ENCODE measurements at regions not wholly inside any gene's neighbourhood (a gene's known extent, or its start where the extent isn't known, plus 50 kb on each side); places are given as distances from the start of the nearest gene placed in this dataset.

DNA sequence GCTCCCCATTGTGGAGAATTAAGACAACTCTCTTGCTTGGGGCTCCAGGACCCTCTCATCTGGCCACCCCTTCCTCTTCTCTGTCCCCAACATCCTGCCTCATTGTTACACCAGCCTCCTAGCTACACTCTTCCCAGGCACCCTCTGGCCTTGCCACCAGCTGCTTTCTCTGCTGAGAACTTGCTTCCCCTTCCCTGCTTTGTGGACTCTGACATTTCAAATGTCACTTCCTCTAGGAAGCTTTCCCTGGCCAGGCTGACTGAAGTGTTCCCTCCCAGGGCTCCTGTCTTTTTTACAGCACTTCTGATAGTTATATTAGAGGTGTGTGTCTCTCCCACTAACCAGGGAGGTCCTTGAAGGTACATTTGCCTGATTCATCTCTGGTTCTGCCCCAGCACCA is 194.0 kb upstream of the KLF4 start:
- ChIA-PET POLR2A (no interaction called here), CTCF (no interaction called here)
- Histone ChIP-seq H3K9me1 (replicated peaks; ENCODE audit: control insufficient read depth, extremely low read depth, insufficient read depth, low read length) (no peaks in the 10 kb centered on the region), H3K79me2 (ENCODE audit: control insufficient read depth, insufficient read depth, low read length) (no peaks in the 10 kb centered on the region), H3K27ac (ENCODE audit: insufficient read depth, low read depth, low read length) (no peak overlapping the region), H3K36me3 (ENCODE audit: control insufficient read depth in 2 of 2, extremely low read depth in 1 of 2, insufficient read depth in 2 of 2, low read length in 2 of 2) (no peaks in the 10 kb centered on the region), H3K4me3 (replicated peaks in 1 of 3; ENCODE audit: insufficient read depth in 1 of 3, low read depth in 1 of 3, low read length in 3 of 3) (no peak overlapping the region), H4K20me1 (replicated peaks; ENCODE audit: control insufficient read depth, extremely low read depth, insufficient read depth, low read length) (no peaks in the 10 kb centered on the region), H3K4me2 (ENCODE audit: insufficient read depth, low read length) (no peak overlapping the region), H3K27me3 (ENCODE audit: control insufficient read depth in 2 of 2, insufficient read depth in 2 of 2, low read length in 2 of 2) (no peaks in the 10 kb centered on the region), H3K9me3 (replicated peaks; ENCODE audit: control insufficient read depth, insufficient read depth, low read length) (no peaks in the 10 kb centered on the region), H3K4me1 (ENCODE audit: control insufficient read depth, extremely low read depth, insufficient read depth, low read length) (no peaks in the 10 kb centered on the region), H2AFZ (ENCODE audit: low read depth, low read length) (no peak overlapping the region), H3K9ac (replicated peaks; ENCODE audit: extremely low read depth, insufficient read depth, low read length) (no peak overlapping the region)
- no peak for FAIRE-seq
- no TSS peak for BruUV-seq (replicated peaks)
- dilution Hi-C loops (cut with MboI; ENCODE audit: extremely low pct_ligation_motif_present, low sequenced_read_pairs), result no loop called here
- no peak for DNase-seq (ENCODE audit: low read depth, low spot score)
- intact Hi-C loops (cut with micrococcal nuclease), result no loop called here
- TF ChIP-seq, protein P1, sequence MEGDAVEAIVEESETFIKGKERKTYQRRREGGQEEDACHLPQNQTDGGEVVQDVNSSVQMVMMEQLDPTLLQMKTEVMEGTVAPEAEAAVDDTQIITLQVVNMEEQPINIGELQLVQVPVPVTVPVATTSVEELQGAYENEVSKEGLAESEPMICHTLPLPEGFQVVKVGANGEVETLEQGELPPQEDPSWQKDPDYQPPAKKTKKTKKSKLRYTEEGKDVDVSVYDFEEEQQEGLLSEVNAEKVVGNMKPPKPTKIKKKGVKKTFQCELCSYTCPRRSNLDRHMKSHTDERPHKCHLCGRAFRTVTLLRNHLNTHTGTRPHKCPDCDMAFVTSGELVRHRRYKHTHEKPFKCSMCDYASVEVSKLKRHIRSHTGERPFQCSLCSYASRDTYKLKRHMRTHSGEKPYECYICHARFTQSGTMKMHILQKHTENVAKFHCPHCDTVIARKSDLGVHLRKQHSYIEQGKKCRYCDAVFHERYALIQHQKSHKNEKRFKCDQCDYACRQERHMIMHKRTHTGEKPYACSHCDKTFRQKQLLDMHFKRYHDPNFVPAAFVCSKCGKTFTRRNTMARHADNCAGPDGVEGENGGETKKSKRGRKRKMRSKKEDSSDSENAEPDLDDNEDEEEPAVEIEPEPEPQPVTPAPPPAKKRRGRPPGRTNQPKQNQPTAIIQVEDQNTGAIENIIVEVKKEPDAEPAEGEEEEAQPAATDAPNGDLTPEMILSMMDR (IDR thresholded peaks at IDR 0.05; ENCODE audit: extremely low read depth in 1 of 2, insufficient read depth in 1 of 2, low read depth in 1 of 2, low read length in 2 of 2), result no peak
- TF ChIP-seq EZH2 (IDR thresholded peaks at IDR 0.05; ENCODE audit: borderline replicate concordance, low read depth, low read length, severe bottlenecking) (no peak), MYC (IDR thresholded peaks at IDR 0.05; ENCODE audit: low read depth, low read length) (no peak), JUN (IDR thresholded peaks at IDR 0.05; ENCODE audit: borderline replicate concordance, insufficient read depth, insufficient read length, low read depth) (no peak), POLR2A (IDR thresholded peaks at IDR 0.05; ENCODE audit: low read depth, low read length) (no peak), FOS (IDR thresholded peaks at IDR 0.05; ENCODE audit: borderline replicate concordance, insufficient read depth, low read length) (no peak), GATA2 (IDR thresholded peaks at IDR 0.05; ENCODE audit: insufficient read depth, insufficient read length, low read depth, low read length) (no peak), POLR2AphosphoS5 (IDR thresholded peaks at IDR 0.05; ENCODE audit: insufficient read depth, low read depth, low read length) (no peak)
- TF ChIP-seq, protein P2, sequence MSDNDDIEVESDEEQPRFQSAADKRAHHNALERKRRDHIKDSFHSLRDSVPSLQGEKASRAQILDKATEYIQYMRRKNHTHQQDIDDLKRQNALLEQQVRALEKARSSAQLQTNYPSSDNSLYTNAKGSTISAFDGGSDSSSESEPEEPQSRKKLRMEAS (IDR thresholded peaks at IDR 0.05; ENCODE audit: insufficient read depth, insufficient read length), result no peak

All from endothelial cell of umbilical vein (primary cell).